HG02763 (cell line): ENCODE measurements at regions not wholly inside any gene's neighbourhood (a gene's known extent, or its start where the extent isn't known, plus 50 kb on each side); places are given as distances from the start of the nearest gene placed in this dataset.

Source experiments
- ATAC-seq: cut with Tn5 transposase; IDR thresholded peaks from one replicate; pipeline ENCODE4 v1.9.1; 2021; ENCODE audit warnings: mild to moderate bottlenecking, moderate library complexity; ENCODE audit not compliant: unreplicated experiment

DNA sequence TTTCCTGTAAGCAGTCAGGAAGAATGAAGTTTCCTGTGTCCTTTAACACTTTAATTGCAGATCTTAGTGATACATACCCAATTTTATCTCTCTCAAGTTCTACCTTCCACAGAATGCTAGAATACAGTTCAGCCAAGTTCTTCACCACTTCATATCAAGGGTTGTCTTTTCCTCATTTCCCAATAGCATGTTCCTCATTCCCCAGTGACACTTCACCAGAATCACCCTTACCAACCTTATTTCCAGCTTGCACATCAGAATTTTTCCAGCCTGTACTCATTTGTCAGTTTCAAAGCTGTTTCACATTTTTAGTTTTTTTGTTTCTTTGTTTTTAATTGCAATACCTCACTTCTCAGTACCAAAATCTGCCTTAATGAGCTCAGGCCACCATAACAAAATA lies 126.1 kb downstream of the ESM1 start:
- no peak for ATAC-seq

GRCh38 chr5:54854883-54855581 lies 130.4 kb downstream of the ESM1 start:
- no peak for ATAC-seq

DNA sequence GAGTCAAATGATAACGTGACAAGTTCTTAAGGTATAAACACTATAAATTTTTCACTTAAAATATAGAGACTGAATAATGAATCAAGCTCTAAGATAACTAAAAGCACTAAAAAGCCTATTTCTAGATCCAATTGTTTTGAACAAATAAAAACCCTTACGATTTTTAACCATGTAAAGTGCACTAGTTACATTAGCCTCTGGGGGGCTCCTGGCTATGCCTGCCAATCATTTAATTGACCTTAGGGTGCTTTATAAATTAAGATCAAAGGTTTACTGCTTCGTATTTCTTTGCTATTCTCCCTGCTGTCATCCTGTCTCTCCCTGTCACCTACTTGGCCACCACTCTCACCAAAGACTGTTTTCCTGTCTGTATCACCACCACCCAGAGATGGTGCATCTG lies 133.4 kb downstream of the ESM1 start:
- ATAC-seq: no peak

- no peak for ATAC-seq
Observed at GRCh38 chr5:54851449-54851848, 133.9 kb downstream of the ESM1 start.

GRCh38 chr5:54848581-54848980 lies 136.8 kb downstream of the ESM1 start:
- ATAC-seq: no peak

GRCh38 chr5:54845567-54845941 lies 139.8 kb downstream of the ESM1 start:
- no peak for ATAC-seq

- no peak for ATAC-seq
Observed at GRCh38 chr5:54844905-54845566, 140.4 kb downstream of the ESM1 start.

DNA sequence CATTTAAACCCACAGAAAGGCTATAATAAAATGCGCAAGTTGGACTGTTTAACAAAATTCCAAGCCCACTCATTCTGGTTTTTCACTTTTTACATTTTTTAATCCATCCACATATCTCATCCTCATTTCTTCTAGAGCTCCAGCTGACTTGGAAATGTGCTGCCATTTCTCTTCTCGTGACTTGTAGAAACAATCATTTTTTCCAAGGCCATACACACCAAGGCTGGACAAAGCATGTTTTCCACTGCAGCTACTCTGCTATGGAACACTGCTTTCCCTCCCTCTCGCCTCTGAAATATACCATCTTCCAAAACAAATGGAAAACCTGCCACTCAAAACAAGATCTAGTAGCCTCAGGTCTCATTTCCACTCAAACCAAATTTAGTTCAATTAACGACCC lies 141.1 kb downstream of the ESM1 start:
- ATAC-seq: no peak

DNA sequence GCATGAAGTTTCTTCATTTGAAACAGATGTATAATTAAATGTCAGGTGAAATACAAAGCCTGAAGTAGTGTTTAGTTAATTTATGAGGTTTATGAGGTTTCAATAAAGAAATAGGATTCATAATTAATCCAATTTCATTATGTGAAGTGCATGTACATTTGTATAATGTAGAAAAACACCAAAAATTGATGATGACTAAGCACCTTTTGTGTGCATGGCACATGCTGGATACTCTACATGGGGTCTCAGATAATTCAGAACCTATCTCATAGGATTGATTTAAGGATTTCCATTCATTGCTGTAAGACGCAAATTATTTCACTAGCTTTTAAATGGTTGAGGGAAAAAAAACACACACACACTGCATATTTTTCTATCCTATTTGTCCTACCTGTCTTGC lies 143.9 kb downstream of the ESM1 start:
- no peak for ATAC-seq

GRCh38 chr5:54838843-54839242 lies 146.6 kb downstream of the ESM1 start:
- no peak for ATAC-seq

DNA sequence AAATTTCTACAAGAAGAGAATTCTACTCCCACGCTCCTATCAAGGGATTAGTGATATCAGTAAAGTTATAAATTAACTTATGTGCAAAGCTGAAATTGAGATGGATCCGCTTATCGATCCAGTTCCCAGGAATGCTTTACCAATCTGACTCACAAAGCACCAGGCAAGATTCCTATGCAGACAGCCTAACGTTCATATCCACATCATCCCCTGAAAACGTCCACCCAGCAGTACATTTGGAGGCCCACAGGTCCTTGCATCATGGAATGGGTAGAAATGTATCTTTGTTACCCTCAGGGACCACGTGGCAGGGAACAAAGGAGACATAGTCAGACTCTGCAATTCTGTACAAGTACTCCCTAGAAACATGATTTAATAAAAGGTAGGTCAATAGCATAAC lies 147.4 kb downstream of the ESM1 start:
- ATAC-seq: no peak

GRCh38 chr5:54837093-54837492 lies 148.3 kb downstream of the ESM1 start:
- no peak for ATAC-seq

DNA sequence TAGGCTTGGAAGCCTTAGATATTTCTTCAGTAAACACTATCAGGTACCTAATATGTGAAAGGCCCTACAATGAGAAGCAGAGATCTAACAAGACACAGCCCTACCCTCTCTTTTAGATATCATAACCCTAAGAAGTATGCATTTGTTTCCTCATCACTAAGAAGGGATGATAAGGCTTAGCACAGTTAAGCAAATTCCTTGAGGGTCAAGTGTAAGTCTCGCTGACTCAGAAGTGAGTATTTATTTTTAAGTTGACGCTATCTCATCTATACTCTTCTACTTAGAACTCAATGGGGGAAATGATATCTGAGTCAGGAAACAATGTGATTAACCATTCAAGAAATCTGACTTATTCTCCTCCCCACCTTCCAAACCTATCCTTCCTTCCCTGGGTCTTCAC lies 149.7 kb downstream of the ESM1 start:
- ATAC-seq: no peak

- ATAC-seq: no peak
Observed at GRCh38 chr5:54834121-54834842, 151.1 kb downstream of the ESM1 start.

- no peak for ATAC-seq
Observed at GRCh38 chr5:54833590-54833989, 151.8 kb downstream of the ESM1 start.

DNA sequence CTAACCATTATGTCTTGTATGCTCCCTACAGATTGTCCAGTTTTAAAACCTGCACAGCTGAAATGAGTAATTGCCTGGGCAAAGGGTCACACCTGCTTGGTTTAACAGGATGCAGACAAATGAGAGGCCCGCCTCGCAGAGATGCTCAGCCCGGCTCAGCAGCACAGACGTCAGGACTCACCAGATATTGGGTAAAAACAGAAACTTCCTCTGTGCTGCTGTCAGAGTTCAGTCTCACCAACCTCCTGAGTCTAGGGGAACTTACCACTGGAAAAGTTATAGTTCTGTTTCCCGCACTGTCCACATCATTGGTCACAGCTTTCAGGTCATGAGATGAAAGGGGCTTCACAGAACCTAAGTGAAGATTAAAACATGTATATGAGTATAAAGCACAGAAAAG lies 152.5 kb downstream of the ESM1 start:
- no peak for ATAC-seq

GRCh38 chr5:54832045-54832444 lies 153.3 kb downstream of the ESM1 start:
- ATAC-seq: no peak

DNA sequence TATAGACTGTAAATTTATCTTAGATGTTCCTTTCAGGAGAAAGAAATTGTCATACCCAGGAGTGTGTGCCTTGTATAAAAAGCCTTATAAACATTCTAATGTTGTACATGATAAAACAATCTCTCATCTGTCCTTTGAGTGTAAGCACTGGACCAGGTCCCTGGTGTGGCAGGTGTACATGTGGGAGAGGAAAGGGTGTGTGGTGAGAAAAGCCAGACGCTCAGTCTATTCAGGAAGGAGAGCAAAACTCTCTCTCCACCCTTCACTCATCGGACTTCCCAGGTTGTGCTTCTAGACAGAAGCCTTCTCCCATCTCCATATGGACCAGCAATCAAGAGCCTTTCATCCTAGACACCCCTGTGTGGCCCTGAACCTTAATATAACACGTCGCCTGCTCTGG lies 154.2 kb downstream of the ESM1 start:
- ATAC-seq: no peak

DNA sequence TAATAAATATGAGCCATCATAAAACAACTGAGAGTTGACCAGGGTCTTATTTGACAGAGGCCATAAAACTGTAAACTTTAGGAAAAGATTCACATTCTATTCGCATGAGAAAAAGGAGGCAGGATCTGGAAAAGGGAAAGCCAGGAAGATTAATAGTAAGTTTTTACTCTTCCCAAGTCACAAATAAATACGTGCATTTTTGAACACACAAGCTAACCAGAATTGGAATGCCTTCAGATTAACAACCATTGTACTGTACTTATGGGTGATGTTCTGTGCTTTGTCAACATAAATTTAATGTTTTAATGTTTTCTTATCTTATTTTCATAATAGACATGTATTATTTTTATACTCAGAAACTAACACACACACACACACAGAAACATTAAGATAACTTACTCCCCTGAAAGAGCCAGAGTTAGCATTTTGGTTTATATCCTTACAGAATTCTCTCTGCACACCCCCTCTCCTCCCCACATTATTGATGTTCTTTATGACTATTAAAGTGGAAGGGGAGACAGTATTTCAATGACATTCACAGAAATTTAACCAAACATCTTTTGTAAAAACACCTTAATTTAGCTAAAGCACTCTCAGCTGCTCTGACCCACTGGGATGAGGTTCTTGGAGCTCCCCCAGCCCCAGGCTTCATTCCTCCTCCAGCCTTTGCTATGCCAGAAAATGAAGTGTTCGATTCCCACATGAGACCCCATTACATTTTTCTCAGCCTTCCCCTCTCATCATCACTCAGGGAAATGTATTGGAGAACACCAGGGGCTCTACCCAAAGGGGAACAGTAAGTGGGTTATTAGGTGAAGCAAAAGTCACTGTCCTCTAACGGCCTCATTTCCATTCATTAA lies 155.5 kb downstream of the ESM1 start:
- no peak for ATAC-seq

GRCh38 chr5:54829102-54829501 lies 156.3 kb downstream of the ESM1 start:
- ATAC-seq: no peak

GRCh38 chr5:54828151-54828550 lies 157.2 kb downstream of the ESM1 start:
- no peak for ATAC-seq
